WTC11 (cell line): ENCODE measurements at regions not wholly inside any gene's neighbourhood (a gene's known extent, or its start where the extent isn't known, plus 50 kb on each side); places are given as distances from the start of the nearest gene placed in this dataset.

Experiments used
- ATAC-seq: fragments of 200-7000 bp; cut with Tn5 transposase; 2 replicates; pipeline ENCODE4 v1.10.0; 2021; ENCODE audit warnings: mild to moderate bottlenecking, moderate library complexity
- CTCF ChIA-PET: fragments of 300-600 bp; sonication (Branson Sonifier 250); formaldehyde crosslinking; loops from one replicate; lab custom pipeline; 2021; ENCODE audit warnings: antibody characterized with exemption; lab: Charles Lee
- POLR2A ChIA-PET: fragments of 350-600 bp; sonication (Branson Sonifier 250); formaldehyde crosslinking; loops from one replicate; lab custom pipeline; 2021; ENCODE audit warnings: antibody characterized with exemption; lab: Charles Lee
- DNase-seq: peaks from one replicate; pipeline ENCODE4 v3.0.0; 2021; ENCODE audit warnings: low spot score
- H3K27ac Mint-ChIP-seq: 2 replicates; pipeline ENCODE4 v1.8.0; 2021; ENCODE audit warnings: mixed read lengths
- H3K27me3 Mint-ChIP-seq: 2 replicates; pipeline ENCODE4 v1.8.0; 2021; ENCODE audit warnings: low read depth, mild to moderate bottlenecking, moderate library complexity, mixed read lengths
- H3K36me3 Mint-ChIP-seq: 2 replicates; pipeline ENCODE4 v1.8.0; 2021; ENCODE audit warnings: mixed read lengths
- H3K4me1 Mint-ChIP-seq: 2 replicates; pipeline ENCODE4 v1.8.0; 2022; ENCODE audit warnings: mixed read lengths
- H3K4me3 Mint-ChIP-seq: 2 replicates; pipeline ENCODE4 v1.8.0; 2021; ENCODE audit warnings: mild to moderate bottlenecking, moderate library complexity, mixed read lengths
- H3K9me3 Mint-ChIP-seq: 2 replicates; pipeline ENCODE4 v1.8.0; 2021; ENCODE audit warnings: mixed read lengths
- ATF1 ChIP-seq: sonication (generic); formaldehyde crosslinking; IDR thresholded peaks from 2 replicates; pipeline ENCODE4 v1.8.1; 2023; ENCODE audit warnings: mild to moderate bottlenecking, moderate library complexity, missing genetic modification reagents
- CTCF ChIP-seq: fragments of 200-600 bp; IDR thresholded peaks from 2 replicates; pipeline ENCODE4 v1.8.0; 2022; ENCODE audit warnings: antibody characterized with exemption
- E2F4 ChIP-seq: sonication (generic); formaldehyde crosslinking; IDR thresholded peaks from 2 replicates; pipeline ENCODE4 v1.8.1; 2022; ENCODE audit warnings: low read depth, mild to moderate bottlenecking, moderate library complexity, missing genetic modification reagents, borderline replicate concordance
- ELF4 ChIP-seq: sonication (generic); formaldehyde crosslinking; IDR thresholded peaks from 2 replicates; pipeline ENCODE4 v1.8.1; 2022; ENCODE audit warnings: low read depth, mild to moderate bottlenecking, moderate library complexity, missing genetic modification reagents
- FOXK1 ChIP-seq: sonication (generic); formaldehyde crosslinking; IDR thresholded peaks from 2 replicates; pipeline ENCODE4 v1.8.0; 2022; ENCODE audit warnings: mild to moderate bottlenecking, moderate library complexity, missing genetic modification reagents
- GABPB1 ChIP-seq: sonication (generic); formaldehyde crosslinking; IDR thresholded peaks from 2 replicates; pipeline ENCODE4 v1.8.1; 2023; ENCODE audit warnings: mild to moderate bottlenecking, missing genetic modification reagents
- RELA ChIP-seq: sonication (generic); formaldehyde crosslinking; IDR thresholded peaks from 2 replicates; pipeline ENCODE4 v1.8.1; 2022; ENCODE audit warnings: missing genetic modification reagents, mild to moderate bottlenecking, borderline replicate concordance
- SMAD4 ChIP-seq: sonication (generic); formaldehyde crosslinking; IDR thresholded peaks from 2 replicates; pipeline ENCODE4 v1.8.0; 2022; ENCODE audit warnings: mild to moderate bottlenecking, missing genetic modification reagents
- SOX15 ChIP-seq: fragments of 250-450 bp; sonication (Bioruptor Pico); IDR thresholded peaks from 2 replicates; pipeline ENCODE4 v1.9.0; 2021; ENCODE audit warnings: mild to moderate bottlenecking
- SP1 ChIP-seq: sonication (generic); formaldehyde crosslinking; conservative IDR thresholded peaks from 2 replicates; pipeline ENCODE4 v1.8.1; 2022; ENCODE audit warnings: missing genetic modification reagents
- ZBTB43 ChIP-seq: sonication (generic); formaldehyde crosslinking; IDR thresholded peaks from 2 replicates; pipeline ENCODE4 v1.8.1; 2023; ENCODE audit warnings: mild to moderate bottlenecking, missing genetic modification reagents
- TF ChIP-seq, protein P1 (sequence below): sonication (generic); formaldehyde crosslinking; IDR thresholded peaks from 2 replicates; pipeline ENCODE4 v1.8.1; 2022; ENCODE audit warnings: mild to moderate bottlenecking, missing genetic modification reagents, moderate library complexity, borderline replicate concordance
- TF ChIP-seq, protein P2 (sequence below): fragments of 250-450 bp; sonication (Bioruptor Pico); IDR thresholded peaks from 2 replicates; pipeline ENCODE4 v1.9.0; 2021; ENCODE audit warnings: mild to moderate bottlenecking, borderline replicate concordance
- TF ChIP-seq, protein P3 (sequence below): sonication (generic); formaldehyde crosslinking; conservative IDR thresholded peaks from 2 replicates; pipeline ENCODE4 v1.8.1; 2022; ENCODE audit warnings: mild to moderate bottlenecking, missing genetic modification reagents
- TF ChIP-seq, protein P4 (sequence below): sonication (generic); formaldehyde crosslinking; IDR thresholded peaks from 2 replicates; pipeline ENCODE4 v1.8.0; 2022; ENCODE audit warnings: mild to moderate bottlenecking, missing genetic modification reagents
- TF ChIP-seq, protein P5 (sequence below): sonication (generic); formaldehyde crosslinking; IDR thresholded peaks from 2 replicates; pipeline ENCODE4 v1.8.1; 2022; ENCODE audit warnings: low read depth, missing genetic modification reagents, borderline replicate concordance
- TF ChIP-seq, protein P6 (sequence below): fragments of 250-450 bp; sonication (Bioruptor Pico); IDR thresholded peaks from 2 replicates; pipeline ENCODE4 v2.1.2; 2022; ENCODE audit warnings: mild to moderate bottlenecking, moderate library complexity

- Mint-ChIP-seq H3K27me3 (no peaks in the 10 kb centered on the region), H3K4me3 (no peak overlapping the region), H3K36me3 (no peaks in the 10 kb centered on the region), H3K4me1 (peaks cover 23% of the 10 kb centered on the region), H3K9me3 (peaks cover 3% of the 10 kb centered on the region; the same call in 1 of the 2 replicates), H3K27ac (no peak overlapping the region)
- CTCF ChIA-PET: no interaction called here
- DNase-seq (no peak), ATAC-seq (no peak)
- TF ChIP-seq, protein P1, sequence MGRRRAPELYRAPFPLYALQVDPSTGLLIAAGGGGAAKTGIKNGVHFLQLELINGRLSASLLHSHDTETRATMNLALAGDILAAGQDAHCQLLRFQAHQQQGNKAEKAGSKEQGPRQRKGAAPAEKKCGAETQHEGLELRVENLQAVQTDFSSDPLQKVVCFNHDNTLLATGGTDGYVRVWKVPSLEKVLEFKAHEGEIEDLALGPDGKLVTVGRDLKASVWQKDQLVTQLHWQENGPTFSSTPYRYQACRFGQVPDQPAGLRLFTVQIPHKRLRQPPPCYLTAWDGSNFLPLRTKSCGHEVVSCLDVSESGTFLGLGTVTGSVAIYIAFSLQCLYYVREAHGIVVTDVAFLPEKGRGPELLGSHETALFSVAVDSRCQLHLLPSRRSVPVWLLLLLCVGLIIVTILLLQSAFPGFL (CRISPR knock-in tag): no peak
- TF ChIP-seq GABPB1 (CRISPR knock-in tag): no peak
- TF ChIP-seq SMAD4: no peak
- TF ChIP-seq, protein P2, sequence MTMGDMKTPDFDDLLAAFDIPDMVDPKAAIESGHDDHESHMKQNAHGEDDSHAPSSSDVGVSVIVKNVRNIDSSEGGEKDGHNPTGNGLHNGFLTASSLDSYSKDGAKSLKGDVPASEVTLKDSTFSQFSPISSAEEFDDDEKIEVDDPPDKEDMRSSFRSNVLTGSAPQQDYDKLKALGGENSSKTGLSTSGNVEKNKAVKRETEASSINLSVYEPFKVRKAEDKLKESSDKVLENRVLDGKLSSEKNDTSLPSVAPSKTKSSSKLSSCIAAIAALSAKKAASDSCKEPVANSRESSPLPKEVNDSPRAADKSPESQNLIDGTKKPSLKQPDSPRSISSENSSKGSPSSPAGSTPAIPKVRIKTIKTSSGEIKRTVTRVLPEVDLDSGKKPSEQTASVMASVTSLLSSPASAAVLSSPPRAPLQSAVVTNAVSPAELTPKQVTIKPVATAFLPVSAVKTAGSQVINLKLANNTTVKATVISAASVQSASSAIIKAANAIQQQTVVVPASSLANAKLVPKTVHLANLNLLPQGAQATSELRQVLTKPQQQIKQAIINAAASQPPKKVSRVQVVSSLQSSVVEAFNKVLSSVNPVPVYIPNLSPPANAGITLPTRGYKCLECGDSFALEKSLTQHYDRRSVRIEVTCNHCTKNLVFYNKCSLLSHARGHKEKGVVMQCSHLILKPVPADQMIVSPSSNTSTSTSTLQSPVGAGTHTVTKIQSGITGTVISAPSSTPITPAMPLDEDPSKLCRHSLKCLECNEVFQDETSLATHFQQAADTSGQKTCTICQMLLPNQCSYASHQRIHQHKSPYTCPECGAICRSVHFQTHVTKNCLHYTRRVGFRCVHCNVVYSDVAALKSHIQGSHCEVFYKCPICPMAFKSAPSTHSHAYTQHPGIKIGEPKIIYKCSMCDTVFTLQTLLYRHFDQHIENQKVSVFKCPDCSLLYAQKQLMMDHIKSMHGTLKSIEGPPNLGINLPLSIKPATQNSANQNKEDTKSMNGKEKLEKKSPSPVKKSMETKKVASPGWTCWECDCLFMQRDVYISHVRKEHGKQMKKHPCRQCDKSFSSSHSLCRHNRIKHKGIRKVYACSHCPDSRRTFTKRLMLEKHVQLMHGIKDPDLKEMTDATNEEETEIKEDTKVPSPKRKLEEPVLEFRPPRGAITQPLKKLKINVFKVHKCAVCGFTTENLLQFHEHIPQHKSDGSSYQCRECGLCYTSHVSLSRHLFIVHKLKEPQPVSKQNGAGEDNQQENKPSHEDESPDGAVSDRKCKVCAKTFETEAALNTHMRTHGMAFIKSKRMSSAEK (CRISPR knock-in tag): no peak
- TF ChIP-seq, protein P3, sequence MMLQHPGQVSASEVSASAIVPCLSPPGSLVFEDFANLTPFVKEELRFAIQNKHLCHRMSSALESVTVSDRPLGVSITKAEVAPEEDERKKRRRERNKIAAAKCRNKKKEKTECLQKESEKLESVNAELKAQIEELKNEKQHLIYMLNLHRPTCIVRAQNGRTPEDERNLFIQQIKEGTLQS: no peak
- POLR2A ChIA-PET: no interaction called here
These were observed 63.3 kb upstream of the STT3B start for GRCh38 chr3:31469385-31469784.

DNA sequence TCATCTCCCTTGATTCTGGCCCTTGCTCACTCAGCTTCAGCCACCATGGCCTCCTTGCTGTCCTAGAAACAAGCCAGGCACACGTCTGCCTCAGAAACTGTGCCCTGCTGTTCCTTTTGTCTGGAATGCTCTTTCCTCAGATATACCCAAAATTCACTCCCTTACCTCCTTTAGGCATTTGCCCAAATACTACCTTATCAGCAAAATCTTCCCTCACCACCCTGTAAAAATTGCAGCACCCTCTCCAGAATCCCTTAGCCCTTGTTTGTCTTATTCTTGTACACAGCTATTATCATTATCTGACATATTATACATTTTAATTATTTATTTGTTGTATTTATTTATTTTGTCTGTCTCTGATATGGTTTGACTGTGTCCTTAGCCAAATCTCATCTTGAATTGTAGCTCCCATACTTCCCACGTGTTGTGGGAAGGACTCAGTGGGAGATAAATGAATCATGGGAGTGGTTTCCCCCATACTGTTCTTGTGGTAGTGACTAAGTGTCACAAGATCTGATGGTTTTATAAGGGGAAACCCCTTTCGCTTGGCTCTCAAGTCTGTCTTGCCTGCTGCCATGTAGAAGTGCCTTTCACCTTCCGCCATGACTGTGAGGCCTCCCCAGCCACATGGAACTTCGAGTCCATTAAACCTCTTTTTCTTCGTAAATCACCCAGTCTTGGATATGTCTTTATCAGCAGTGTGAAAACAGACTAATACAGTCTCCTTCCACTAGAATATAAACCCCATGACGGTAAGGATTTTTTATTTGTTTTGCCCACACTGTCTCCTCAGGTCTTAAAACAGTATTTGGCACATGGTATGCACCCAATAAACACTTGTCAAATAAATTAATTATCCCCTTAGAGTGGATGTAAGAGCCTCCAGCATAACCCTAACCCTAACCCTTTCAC is 60.0 kb upstream of the STT3B start:
- POLR2A ChIA-PET: no interaction called here
- no peak for ATAC-seq
- H3K4me1 Mint-ChIP-seq: peaks cover 4% of the 10 kb centered on the region; the same call in 1 of the 2 replicates
- no peaks in the 10 kb centered on the region for H3K27me3 Mint-ChIP-seq
- no peak overlapping the region for H3K27ac Mint-ChIP-seq
- peaks cover 3% of the 10 kb centered on the region; the same call in 1 of the 2 replicates for H3K9me3 Mint-ChIP-seq
- H3K4me3 Mint-ChIP-seq: no peak overlapping the region
- H3K36me3 Mint-ChIP-seq: no peaks in the 10 kb centered on the region
- CTCF ChIA-PET: no interaction called here
- DNase-seq: no peak
- TF ChIP-seq, protein P4, sequence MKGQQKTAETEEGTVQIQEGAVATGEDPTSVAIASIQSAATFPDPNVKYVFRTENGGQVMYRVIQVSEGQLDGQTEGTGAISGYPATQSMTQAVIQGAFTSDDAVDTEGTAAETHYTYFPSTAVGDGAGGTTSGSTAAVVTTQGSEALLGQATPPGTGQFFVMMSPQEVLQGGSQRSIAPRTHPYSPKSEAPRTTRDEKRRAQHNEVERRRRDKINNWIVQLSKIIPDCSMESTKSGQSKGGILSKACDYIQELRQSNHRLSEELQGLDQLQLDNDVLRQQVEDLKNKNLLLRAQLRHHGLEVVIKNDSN (CRISPR knock-in tag): no peak
- TF ChIP-seq ATF1 (no peak), CTCF (no peak), FOXK1 (CRISPR knock-in tag) (no peak), RELA (CRISPR knock-in tag) (no peak), SOX15 (CRISPR knock-in tag) (no peak), E2F4 (CRISPR knock-in tag) (no peak), ELF4 (no peak), SP1 (no peak), ZBTB43 (CRISPR knock-in tag) (no peak)
- TF ChIP-seq, protein P5, sequence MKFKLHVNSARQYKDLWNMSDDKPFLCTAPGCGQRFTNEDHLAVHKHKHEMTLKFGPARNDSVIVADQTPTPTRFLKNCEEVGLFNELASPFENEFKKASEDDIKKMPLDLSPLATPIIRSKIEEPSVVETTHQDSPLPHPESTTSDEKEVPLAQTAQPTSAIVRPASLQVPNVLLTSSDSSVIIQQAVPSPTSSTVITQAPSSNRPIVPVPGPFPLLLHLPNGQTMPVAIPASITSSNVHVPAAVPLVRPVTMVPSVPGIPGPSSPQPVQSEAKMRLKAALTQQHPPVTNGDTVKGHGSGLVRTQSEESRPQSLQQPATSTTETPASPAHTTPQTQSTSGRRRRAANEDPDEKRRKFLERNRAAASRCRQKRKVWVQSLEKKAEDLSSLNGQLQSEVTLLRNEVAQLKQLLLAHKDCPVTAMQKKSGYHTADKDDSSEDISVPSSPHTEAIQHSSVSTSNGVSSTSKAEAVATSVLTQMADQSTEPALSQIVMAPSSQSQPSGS (CRISPR knock-in tag): no peak
- TF ChIP-seq, protein P6, sequence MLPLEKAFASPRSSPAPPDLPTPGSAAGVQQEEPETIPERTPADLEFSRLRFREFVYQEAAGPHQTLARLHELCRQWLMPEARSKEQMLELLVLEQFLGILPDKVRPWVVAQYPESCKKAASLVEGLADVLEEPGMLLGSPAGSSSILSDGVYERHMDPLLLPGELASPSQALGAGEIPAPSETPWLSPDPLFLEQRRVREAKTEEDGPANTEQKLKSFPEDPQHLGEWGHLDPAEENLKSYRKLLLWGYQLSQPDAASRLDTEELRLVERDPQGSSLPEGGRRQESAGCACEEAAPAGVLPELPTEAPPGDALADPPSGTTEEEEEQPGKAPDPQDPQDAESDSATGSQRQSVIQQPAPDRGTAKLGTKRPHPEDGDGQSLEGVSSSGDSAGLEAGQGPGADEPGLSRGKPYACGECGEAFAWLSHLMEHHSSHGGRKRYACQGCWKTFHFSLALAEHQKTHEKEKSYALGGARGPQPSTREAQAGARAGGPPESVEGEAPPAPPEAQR (CRISPR knock-in tag): no peak
